Stimulated activated CD4-positive, alpha-beta T cell treated with anti-CD3 and anti-CD28 coated beads, Interleukin-4, amount 100 ng/mL, for 1 hour (primary cell): ENCODE measurements at regions not wholly inside any gene's neighbourhood (a gene's known extent, or its start where the extent isn't known, plus 50 kb on each side); places are given as distances from the start of the nearest gene placed in this dataset.
"Not testable (repeated sequence)": the region's sequence is repeated elsewhere in the genome, so short reads cannot be mapped to it uniquely, and the experiment has no call there.

Experiments used
- DNase-seq: peaks from one replicate; pipeline ENCODE4 v3.0.0-alpha.2; 2020

GRCh38 chrY:7796128-7796527, 884.6 kb upstream of the AMELY start:
- no peak for DNase-seq

GRCh38 chrY:7794441-7794840, 882.9 kb upstream of the AMELY start:
- DNase-seq: no peak

- DNase-seq: no peak
Measured at GRCh38 chrY:7793989-7794388, 882.4 kb upstream of the AMELY start.

DNA sequence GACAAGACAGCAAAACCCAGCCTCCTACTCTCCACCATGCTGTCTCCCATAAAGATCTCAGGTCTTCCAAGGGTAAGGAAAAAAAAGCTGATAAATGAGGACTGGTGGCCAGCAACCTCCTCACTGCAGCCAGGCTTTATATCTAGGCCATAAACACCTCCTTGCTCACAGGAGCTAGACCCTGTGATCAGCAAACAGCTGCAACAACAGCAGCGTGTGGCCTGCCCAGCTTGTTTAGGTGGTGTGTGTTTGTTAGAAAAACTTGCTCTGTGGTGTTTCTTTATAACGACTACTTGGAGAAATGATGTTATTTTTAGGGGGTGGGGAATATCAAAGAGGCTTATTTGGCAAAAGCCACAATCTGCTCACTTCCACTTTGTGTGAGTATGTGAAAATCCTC, 880.9 kb upstream of the AMELY start:
- DNase-seq: no peak

GRCh38 chrY:7781501-7781900, 869.9 kb upstream of the AMELY start:
- no peak for DNase-seq

DNA sequence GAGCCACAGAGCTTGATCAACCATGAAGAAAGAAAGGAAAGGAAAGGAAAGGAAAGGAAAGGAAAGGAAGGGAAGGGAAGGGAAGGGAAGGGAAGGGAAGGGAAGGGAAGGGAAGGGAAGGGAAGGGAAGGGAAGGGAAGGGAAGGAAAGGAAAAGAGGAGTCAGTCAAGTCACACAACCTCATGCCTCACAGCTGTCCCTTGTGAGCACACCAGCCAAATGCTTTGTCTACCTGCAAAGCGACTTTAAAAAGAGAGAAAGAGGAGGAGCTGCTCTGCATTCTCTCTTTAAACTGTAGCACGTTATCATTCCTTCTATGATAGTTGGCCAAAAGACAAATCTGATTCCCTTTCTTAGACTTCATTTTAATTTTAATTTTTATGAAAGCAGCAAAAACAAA, 863.9 kb upstream of the AMELY start:
- DNase-seq: not testable (repeated sequence)

DNA sequence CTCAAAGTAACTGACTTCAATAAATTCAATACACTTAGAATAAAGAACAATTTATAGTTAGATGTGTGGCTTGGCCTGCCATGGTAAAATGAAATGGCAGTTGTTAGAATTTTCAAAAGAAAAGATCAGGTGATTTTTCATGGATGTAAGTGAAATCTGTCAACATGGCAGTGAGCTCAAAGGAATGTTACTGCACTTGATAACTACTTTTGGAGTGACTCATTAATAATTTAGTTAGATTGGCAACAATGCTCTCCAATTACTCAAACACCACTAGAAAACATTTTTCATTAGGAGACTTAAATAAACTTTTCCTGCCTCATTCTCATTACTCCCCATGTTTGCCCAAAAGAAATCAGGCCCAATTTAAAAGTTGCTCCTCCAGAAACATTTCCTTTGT, 860.2 kb upstream of the AMELY start:
- no peak for DNase-seq

DNA sequence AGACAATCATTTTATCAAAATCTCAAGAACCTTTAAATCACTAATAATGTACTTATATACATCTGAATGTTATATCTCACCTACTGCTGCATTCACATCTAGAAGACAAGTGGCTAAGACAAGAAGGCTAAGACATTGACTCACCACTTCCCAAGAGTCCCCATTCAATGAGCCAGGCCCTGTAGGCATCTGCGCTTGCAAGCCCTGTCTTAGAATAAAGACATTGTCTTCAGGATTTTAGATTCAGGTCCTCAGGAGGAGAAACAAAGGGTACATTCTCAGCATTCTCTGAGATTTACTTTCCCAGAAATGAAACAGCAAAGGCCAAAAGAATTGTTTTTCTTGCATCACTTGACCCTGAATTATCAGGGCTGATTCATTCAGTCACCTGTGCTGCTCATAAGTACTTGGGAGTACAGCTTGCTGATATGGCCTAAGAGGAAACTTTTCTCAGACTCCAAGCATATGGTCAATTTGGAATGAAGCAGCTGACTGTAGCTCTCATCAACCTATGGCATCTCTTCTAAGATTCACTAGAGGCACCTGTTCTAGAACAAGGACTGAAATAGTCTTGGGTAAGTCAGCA, 858.3 kb upstream of the AMELY start:
- DNase-seq: no peak

DNA sequence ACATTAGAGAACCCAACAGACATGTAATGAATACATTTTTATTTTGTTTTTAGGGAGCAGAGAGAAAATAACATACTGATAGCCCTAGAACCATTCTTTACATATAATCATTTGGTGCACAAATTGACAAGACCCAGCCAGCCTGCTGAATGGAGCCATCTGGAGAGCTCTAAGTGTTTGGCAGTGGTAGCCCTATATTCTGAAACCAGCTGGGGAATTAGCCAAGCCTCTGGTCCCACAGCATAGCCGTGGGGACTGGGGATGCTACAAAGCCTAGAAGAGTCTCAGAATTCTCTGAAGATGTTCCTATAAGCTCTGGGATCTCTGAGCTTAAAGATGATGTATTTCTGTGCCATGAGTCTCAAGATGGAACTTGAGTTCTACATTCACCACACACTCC, 857.3 kb upstream of the AMELY start:
- no peak for DNase-seq

DNA sequence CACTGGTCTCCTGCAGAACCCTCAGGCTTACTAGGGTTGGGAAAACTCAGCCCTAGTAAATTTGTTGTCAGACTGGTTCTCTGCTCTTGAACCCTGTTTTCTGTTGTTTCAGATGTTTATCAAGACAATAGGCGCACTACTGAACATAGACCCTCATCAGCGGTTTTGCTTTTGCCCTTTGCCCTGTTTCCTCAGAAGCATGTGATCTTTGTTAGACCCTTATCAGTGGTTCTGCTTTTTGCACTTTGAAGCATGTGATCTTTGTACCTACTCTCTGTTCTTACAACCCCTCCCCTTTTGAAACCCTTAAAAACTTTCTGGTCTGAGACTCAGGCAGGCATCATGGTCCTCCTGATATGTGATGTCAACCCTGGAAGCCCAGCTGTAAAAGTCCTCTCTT, 842.2 kb upstream of the AMELY start:
- no peak for DNase-seq

DNA sequence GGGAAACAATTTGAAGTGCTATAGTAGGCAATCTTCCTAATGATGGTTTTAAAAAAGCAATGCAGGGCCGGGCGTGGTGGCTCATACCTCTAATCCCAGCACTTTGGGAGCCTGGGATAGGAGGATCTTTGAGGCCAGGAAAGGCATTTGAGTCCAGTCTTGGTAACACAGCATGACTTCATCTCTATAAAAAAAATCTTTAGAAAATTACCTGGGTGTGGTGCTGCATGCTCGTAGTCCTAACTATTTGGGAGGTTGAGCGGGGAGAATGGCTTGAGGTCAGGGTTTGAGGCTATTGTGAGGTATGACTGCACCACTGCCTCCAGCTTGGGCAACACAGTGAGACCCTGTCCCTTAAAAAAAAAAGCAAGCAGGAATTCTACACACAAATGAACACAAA, 835.2 kb upstream of the AMELY start:
- no peak for DNase-seq

GRCh38 chrY:7745581-7745901, 834.0 kb upstream of the AMELY start:
- no peak for DNase-seq

DNA sequence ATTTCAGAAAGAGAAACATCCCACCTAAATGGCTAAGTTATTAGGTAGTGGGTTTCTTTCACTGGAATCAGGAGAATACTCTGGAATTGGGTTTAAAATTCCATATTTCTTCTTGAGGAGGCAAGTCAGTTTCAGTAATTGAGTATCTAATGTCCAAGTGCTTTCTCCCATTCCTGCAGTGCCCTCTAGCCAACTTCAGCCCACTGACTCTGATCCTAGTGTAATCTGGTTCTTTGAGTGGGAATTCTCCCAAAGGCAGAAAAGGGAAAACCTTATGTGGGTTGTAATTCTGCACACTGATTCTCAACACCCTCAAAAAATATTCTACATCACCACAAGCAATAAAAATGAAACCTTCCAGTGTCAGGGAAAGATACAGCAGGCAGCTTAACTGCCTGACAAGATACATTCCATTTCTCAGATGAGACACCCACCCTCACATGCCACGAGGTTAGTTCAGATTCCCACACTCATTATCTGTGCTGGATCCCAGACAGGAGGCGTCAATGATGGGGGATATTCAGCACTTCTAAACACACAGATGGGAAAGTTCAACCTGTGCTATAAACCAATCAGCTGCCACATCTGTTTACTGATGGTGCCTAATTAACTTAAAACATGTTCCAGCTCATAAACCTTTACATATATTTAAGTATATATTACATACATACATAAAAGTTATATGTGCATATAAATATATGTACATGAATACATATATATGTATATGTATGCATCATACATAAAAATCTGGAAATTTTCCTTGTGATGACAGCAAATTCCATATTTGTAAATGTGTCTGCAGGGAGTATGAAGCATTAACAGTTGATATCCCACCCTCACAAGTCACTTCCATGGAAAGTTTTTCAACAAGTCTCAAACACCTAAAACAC, 833.4 kb upstream of the AMELY start:
- DNase-seq: no peak

- DNase-seq: no peak
Measured at GRCh38 chrY:7736847-7737365, 825.4 kb upstream of the AMELY start.

DNA sequence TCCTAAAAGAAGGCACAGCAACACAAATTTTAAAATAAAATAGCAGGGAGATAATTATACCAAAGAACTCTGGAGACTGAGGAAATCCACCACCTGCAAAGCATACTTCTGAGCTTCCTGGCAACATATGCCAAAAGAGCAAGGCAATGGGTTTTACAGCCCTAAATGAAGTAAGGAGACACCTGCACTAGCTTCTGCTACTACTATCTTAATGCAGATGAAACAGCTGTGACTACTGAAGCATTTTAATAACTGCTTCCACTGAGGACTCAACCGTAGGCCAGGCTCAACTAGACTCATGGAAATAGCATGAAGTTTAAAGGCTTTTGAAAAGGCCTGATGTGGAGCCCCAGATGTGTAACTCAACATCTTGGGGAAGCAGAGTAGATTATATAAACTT, 820.1 kb upstream of the AMELY start:
- no peak for DNase-seq

DNA sequence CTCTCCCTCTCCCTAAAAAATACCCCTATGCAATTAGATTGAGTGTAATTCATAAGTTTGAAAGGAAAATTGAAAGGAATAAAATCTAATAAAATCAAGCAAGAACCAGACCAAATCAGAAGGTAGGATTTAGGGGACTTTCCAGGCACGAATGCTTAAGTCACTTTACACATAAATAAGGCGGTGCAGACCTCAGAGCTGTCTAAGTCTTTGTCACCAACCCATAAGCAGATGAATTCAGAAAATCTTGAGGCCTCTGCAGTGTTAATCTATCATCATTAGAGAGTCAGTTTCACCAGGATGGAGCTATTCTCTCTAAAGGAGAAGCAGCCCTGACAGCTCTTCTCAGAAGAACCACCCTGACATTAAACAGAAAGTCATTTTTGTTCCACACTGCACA, 819.1 kb upstream of the AMELY start:
- DNase-seq: no peak

- DNase-seq: no peak
Measured at GRCh38 chrY:7730071-7730470, 818.5 kb upstream of the AMELY start.

DNA sequence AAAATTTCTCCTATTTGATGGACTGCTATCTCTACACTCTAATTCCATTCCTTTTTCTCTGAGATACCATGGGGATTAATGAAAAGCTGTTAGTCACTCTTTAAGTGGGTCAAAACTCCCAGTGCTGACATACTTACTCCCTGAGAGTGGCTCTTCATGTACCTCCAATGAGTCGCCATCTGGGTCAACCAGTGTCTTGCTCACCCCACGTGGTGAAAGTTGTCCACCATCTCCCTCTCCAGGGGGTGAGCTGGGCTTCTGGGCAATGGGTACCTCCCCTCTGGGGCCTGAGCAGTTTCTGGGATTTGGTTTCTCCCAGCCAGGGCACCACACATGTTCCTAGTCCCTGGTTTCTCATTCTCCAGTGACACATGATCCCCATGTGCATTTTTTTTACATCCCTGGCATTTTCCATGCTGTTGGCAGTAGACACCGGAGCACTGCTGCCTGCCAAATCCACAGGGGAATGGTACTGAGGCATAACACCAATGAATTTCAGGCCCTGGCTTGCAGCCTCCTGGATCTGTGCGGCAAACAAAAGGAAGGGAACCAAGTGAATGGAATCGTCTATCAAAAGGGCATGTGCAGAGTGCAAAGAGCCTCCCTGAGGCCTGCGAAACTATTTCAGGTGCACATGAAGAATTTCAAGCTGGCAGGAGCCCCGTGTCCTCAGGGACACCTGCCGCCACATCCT, 817.9 kb upstream of the AMELY start:
- DNase-seq: no peak

DNA sequence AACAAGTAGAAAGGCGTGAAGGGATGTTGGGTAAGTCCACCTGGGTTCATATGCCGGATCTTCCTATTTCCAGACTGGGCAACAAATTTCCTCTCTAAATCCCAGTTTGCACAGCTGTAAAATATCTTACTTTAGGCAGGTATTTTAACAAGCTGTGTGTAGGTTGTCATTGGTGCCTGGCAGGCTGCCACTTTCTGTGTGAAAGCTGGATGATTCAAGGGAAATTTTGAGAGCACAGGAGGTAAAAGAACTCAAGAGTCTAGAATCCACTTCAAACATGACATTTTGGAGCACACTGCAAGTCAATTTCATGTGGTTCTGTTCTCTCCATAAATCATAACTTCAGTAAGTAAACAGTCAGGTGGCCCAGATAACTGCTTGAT, 817.4 kb upstream of the AMELY start:
- DNase-seq: peak; percentile 10

GRCh38 chrY:7725791-7726460, 814.4 kb upstream of the AMELY start:
- no peak for DNase-seq

GRCh38 chrY:7723991-7724632, 812.6 kb upstream of the AMELY start:
- DNase-seq: no peak

GRCh38 chrY:7723127-7723526, 811.6 kb upstream of the AMELY start:
- DNase-seq: no peak

DNA sequence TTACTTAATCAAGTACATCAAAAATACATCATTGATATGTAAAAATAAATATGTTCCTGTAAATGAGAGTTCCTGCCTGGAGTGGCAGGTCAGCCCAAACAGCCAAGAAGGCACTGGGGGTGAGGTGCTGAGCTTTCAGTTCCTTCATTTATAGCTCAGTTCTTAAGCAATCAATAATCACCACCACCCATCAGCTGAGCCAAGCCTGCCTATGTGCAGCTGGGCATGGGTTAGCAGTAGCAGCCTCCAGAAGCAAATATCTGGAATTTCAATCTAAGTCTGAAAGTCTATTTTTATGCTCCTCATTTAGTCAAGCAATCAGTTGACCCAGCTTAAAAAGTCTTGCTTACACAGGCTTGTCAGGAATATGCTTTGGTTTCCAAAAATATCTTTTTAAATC, 811.0 kb upstream of the AMELY start:
- DNase-seq: no peak
